K562 (cell line): ENCODE measurements at regions not wholly inside any gene's neighbourhood (a gene's known extent, or its start where the extent isn't known, plus 50 kb on each side); places are given as distances from the start of the nearest gene placed in this dataset.

Experiments used
- ATAC-seq: fragments of 200-7000 bp; cut with Tn5 transposase; 3 replicates; pipeline ENCODE4 v1.9.1; 2020; ENCODE audit warnings: moderate library complexity
- BruUV-seq: library from RNA; stranded (reverse); fragments of 400-500 nt; replicated peaks from 2 replicates; lab custom pipeline; 2021; lab: Mats Ljungman, UMichigan
- CTCF ChIA-PET: fragments of 300-600 bp; formaldehyde crosslinking; extraction: SDS; loops from one replicate; lab custom pipeline; 2021; ENCODE audit warnings: low intra/inter-chr PET ratio; lab: Yijun Ruan, JAX
- POLR2A ChIA-PET: fragments of 300-600, 350-650 bp; sonication (Branson Sonifier 250); formaldehyde crosslinking; extraction: SDS; loops from one replicate; lab custom pipeline; 2021; ENCODE audit warnings: antibody characterized with exemption, inconsistent platforms; lab: Yijun Ruan, JAX
- DNase-seq, 4 experiments: peaks; one replicate each; pipeline versions ENCODE4 v3.0.0 to v3.0.0-alpha.2; 2011 to 2018; ENCODE audit warnings: low spot score in 3 of 4, mixed read lengths in 3 of 4; ENCODE audit errors: extremely low read depth in 1 of 4
- FAIRE-seq: peaks from 2 replicates; lab custom pipeline; 2011; peaks lifted over from hg19 to GRCh38; lab: Jason Lieb, UNC
- H2AFZ ChIP-seq: 2 replicates; pipeline ENCODE4 v1.6.0; 2011; ENCODE audit warnings: low read depth, low read length, control low read depth, inconsistent platforms
- H3K27ac ChIP-seq: fragments of 200-600 bp; 3 replicates; pipeline ENCODE4 v1.8.0; 2011; ENCODE audit warnings: low read depth, mild to moderate bottlenecking, control low read depth, inconsistent platforms, low read length, moderate library complexity, mixed read lengths; ENCODE audit errors: extremely low read depth
- H3K27me3 ChIP-seq, 2 experiments: fragments of 300-600 bp in 1 of 2; 2 replicates in 1 of 2; 3 replicates in 1 of 2; pipeline versions ENCODE4 v1.6.0 to v1.8.0; 2011; ENCODE audit warnings: inconsistent platforms in 2 of 2, low read length in 2 of 2, mild to moderate bottlenecking in 1 of 2, mixed read lengths in 1 of 2, moderate library complexity in 1 of 2; ENCODE audit not compliant: control insufficient read depth in 2 of 2, insufficient read depth in 2 of 2
- H3K36me3 ChIP-seq: fragments of 300-600 bp; 3 replicates; pipeline ENCODE4 v1.8.0; 2011; ENCODE audit warnings: mild to moderate bottlenecking, low read length, inconsistent platforms; ENCODE audit not compliant: control insufficient read depth, insufficient read depth
- H3K4me1 ChIP-seq, 2 experiments: fragments of 200-600 bp in 1 of 2; replicated peaks in 1 of 2; 2 replicates in 1 of 2; 3 replicates in 1 of 2; pipeline versions ENCODE4 v1.5.1 to v1.8.0; 2011; ENCODE audit warnings: inconsistent platforms in 2 of 2, low read length in 2 of 2, mild to moderate bottlenecking in 1 of 2, mixed read lengths in 1 of 2, moderate library complexity in 1 of 2; ENCODE audit not compliant: control insufficient read depth in 2 of 2, insufficient read depth in 2 of 2
- H3K4me2 ChIP-seq: 2 replicates; pipeline ENCODE4 v1.6.1; 2011; ENCODE audit warnings: low read length, control low read depth, inconsistent platforms, mixed read lengths; ENCODE audit not compliant: insufficient read depth
- H3K4me3 ChIP-seq: fragments of 200-600 bp; sonication (generic), shearing (Covaris generic); 2 replicates; pipeline ENCODE4 v1.5.1; 2016; ENCODE audit warnings: control low read depth, inconsistent platforms
- H3K79me2 ChIP-seq: fragments of 200-600 bp; 3 replicates; pipeline ENCODE4 v1.8.0; 2011; ENCODE audit warnings: low read length, inconsistent platforms; ENCODE audit not compliant: control insufficient read depth, insufficient read depth
- H3K9ac ChIP-seq, 2 experiments: 2 replicates each; pipeline versions ENCODE4 v1.6.0 to v1.6.1; 2011; ENCODE audit warnings: low read depth in 2 of 2, low read length in 2 of 2, control low read depth in 1 of 2, inconsistent platforms in 1 of 2, mild to moderate bottlenecking in 1 of 2, mixed read lengths in 1 of 2; ENCODE audit not compliant: insufficient read depth in 1 of 2
- H3K9me1 ChIP-seq: one replicate; pipeline ENCODE4 v1.6.0; 2011; ENCODE audit warnings: inconsistent platforms, mild to moderate bottlenecking, low read length, moderate library complexity; ENCODE audit not compliant: control insufficient read depth, insufficient read depth
- H3K9me3 ChIP-seq: replicated peaks from 2 replicates; pipeline ENCODE4 v1.5.1; 2011; ENCODE audit warnings: low read depth, low read length, inconsistent platforms; ENCODE audit not compliant: control insufficient read depth, insufficient read depth
- H4K20me1 ChIP-seq: replicated peaks from 2 replicates; pipeline ENCODE4 v1.6.1; 2011; ENCODE audit warnings: low read length, inconsistent platforms, mixed read lengths; ENCODE audit not compliant: control insufficient read depth, insufficient read depth
- CHD4 ChIP-seq: fragments of 200-600 bp; sonication (generic); IDR thresholded peaks from 3 replicates; pipeline ENCODE4 v1.6.1; 2012; ENCODE audit warnings: low read depth, mild to moderate bottlenecking, mixed read lengths, low read length, inconsistent platforms; ENCODE audit not compliant: insufficient read depth, insufficient replicate concordance, poor library complexity, severe bottlenecking
- EP300 ChIP-seq: IDR thresholded peaks from 2 replicates; pipeline ENCODE4 v1.6.1; 2012; ENCODE audit warnings: low read length, improper control_type of control experiment
- MAFK ChIP-seq: IDR thresholded peaks from 2 replicates; pipeline ENCODE4 v1.6.1; 2011; ENCODE audit warnings: low read length, improper control_type of control experiment
- OTX1 ChIP-seq: fragments of 450-650 bp; formaldehyde crosslinking; IDR thresholded peaks from 2 replicates; pipeline ENCODE4 v1.4.0; 2022; ENCODE audit warnings: mild to moderate bottlenecking
- PRPF4 ChIP-seq: fragments of 200-400 bp; formaldehyde crosslinking; IDR thresholded peaks from one replicate; pipeline ENCODE4 v1.6.1; 2017; ENCODE audit warnings: low read length, low read depth, mild to moderate bottlenecking; ENCODE audit not compliant: insufficient read depth, poor library complexity, severe bottlenecking
- ZFP36 ChIP-seq: fragments of 150-350 bp; IDR thresholded peaks from 2 replicates; pipeline ENCODE4 v1.6.1; 2018; ENCODE audit warnings: low read length, low read depth; ENCODE audit not compliant: partially characterized antibody
- ZKSCAN8 ChIP-seq: fragments of 200-800 bp; sonication (Bioruptor generic); IDR thresholded peaks from 2 replicates; pipeline ENCODE4 v1.6.1; 2016; ENCODE audit warnings: missing genetic modification characterization, missing compliant biosample characterization
- ZNF354B ChIP-seq: fragments of 250-450 bp; sonication (Bioruptor Pico); IDR thresholded peaks from 2 replicates; pipeline ENCODE4 v1.4.0; 2020
- ZNF609 ChIP-seq: sonication (generic); formaldehyde crosslinking; IDR thresholded peaks from 2 replicates; pipeline ENCODE4 v1.8.1; 2023; ENCODE audit warnings: missing genetic modification reagents, mild to moderate bottlenecking, borderline replicate concordance
- ZNF668 ChIP-seq: fragments of 250-450 bp; sonication (Bioruptor Pico); IDR thresholded peaks from 2 replicates; pipeline ENCODE4 v1.8.0; 2022; ENCODE audit warnings: mild to moderate bottlenecking, inconsistent platforms
- WGBS: fragments of 100-300 bp; shearing (Covaris generic); methylation state at CpG from one replicate; pipeline ENCODE4 v1.1.6; 2016; ENCODE audit warnings: low coverage, mixed read lengths; ENCODE audit not compliant: insufficient coverage; ENCODE audit errors: missing lambda C conversion rate; 5-methylcytosine and 5-hydroxymethylcytosine counted together
- in situ Hi-C: fragments of 300-500 bp; cut with MboI; formaldehyde crosslinking; loops from 4 replicates; pipeline ENCODE4 v1.15.0; 2018; ENCODE audit warnings: inconsistent platforms, mixed read lengths
- intact Hi-C: fragments of 100-400 bp; cut with micrococcal nuclease; formaldehyde crosslinking; loops from 2 replicates; pipeline ENCODE4 v1.14.2; 2022

GRCh38 chr16:63787014-63787413, 1334.8 kb downstream of the CDH11 start:
- ChIA-PET CTCF (no interaction called here), POLR2A (interaction anchor here (0.5 kb wide), 1 partner anchor 82 kb away, joined by 4 read pairs; no protein-coding TSS in a partner anchor)
- H3K27me3 ChIP-seq, result no peaks in the 10 kb centered on the region
- H3K4me2 ChIP-seq, result no peak overlapping the region
- H3K9ac ChIP-seq, result no peak overlapping the region
- no peak overlapping the region for H3K27ac ChIP-seq
- ATAC-seq, result no peak
- DNase-seq, result no peak
- FAIRE-seq, result no peak
- BruUV-seq, result no TSS peak
- no peaks in the 10 kb centered on the region for H3K4me1 ChIP-seq
- H3K79me2 ChIP-seq, result no peaks in the 10 kb centered on the region
- H2AFZ ChIP-seq, result no peak overlapping the region
- H3K9me1 ChIP-seq, result no peaks in the 10 kb centered on the region
- H3K9me3 ChIP-seq, result no peaks in the 10 kb centered on the region; the same call in 1 of the 2 replicates
- no peaks in the 10 kb centered on the region for H3K36me3 ChIP-seq
- intact Hi-C loops, result no loop called here
- WGBS, result 11% methylated on average over 1 of the region's 1 CpG
- TF ChIP-seq CHD4 (no peak), ZKSCAN8 (CRISPR knock-in tag) (no peak), PRPF4 (no peak), ZFP36 (peak; percentile 43), MAFK (no peak), ZNF668 (CRISPR knock-in tag) (no peak)
- TF ChIP-seq, all 486 proteins: peak for 1
- H3K4me3 ChIP-seq, result no peak overlapping the region
- in situ Hi-C loops, result no loop called here
- H4K20me1 ChIP-seq, result no peaks in the 10 kb centered on the region

- intact Hi-C loops (no loop called here), in situ Hi-C loops (no loop called here)
- BruUV-seq, result no TSS peak
- DNase-seq (no peak), ATAC-seq (no peak), FAIRE-seq (no peak)
- Histone ChIP-seq H3K4me3 (no peak overlapping the region), H3K9me3 (no peaks in the 10 kb centered on the region; the same call in 1 of the 2 replicates), H2AFZ (no peak overlapping the region), H3K27me3 (no peaks in the 10 kb centered on the region), H3K79me2 (no peaks in the 10 kb centered on the region), H3K4me1 (no peaks in the 10 kb centered on the region), H4K20me1 (no peaks in the 10 kb centered on the region), H3K36me3 (no peaks in the 10 kb centered on the region), H3K27ac (no peak overlapping the region), H3K9ac (no peak overlapping the region), H3K9me1 (no peaks in the 10 kb centered on the region), H3K4me2 (no peak overlapping the region)
- ChIA-PET CTCF (no interaction called here), POLR2A (no interaction called here)
- 4% methylated on average over 2 of the region's 2 CpGs for WGBS
- TF ChIP-seq EP300, result no peak
- TF ChIP-seq OTX1 (CRISPR knock-in tag), result no peak
- no peak for TF ChIP-seq ZNF354B
- TF ChIP-seq ZNF609 (CRISPR knock-in tag), result no peak
Observed at GRCh38 chr16:63785170-63785569, 1336.7 kb downstream of the CDH11 start.
